ENCODE measurements at regions not wholly inside any gene's neighbourhood (a gene's known extent, or its start where the extent isn't known, plus 50 kb on each side); places are given as distances from the start of the nearest gene placed in this dataset.
A peak's percentile ranks its signal among the peaks of the same experiment; 100 is the strongest.

GRCh38 chr12:72207079-72207478 is 65.1 kb upstream of the TRHDE start:
- peaks cover 24% of the 10 kb centered on the region for H3K4me1 ChIP-seq (ENCODE audit: insufficient read depth)
- no peaks in the 10 kb centered on the region for H3K36me3 Mint-ChIP-seq (ENCODE audit: low read depth)
- no peaks in the 10 kb centered on the region for H3F3A ChIP-seq (replicated peaks; ENCODE audit: low read depth)
- no peaks in the 10 kb centered on the region for H3K9me3 Mint-ChIP-seq
- no peak overlapping the region for H3K4me3 ChIP-seq
- no peaks in the 10 kb centered on the region for H4K20me1 ChIP-seq (replicated peaks; ENCODE audit: insufficient read depth)
- H3K27ac Mint-ChIP-seq, result no peak overlapping the region
- no peak overlapping the region for H2AFZ ChIP-seq
- no peaks in the 10 kb centered on the region for H3K36me3 ChIP-seq (ENCODE audit: insufficient read depth)
- H3K9me2 ChIP-seq (ENCODE audit: insufficient read depth), result no peaks in the 10 kb centered on the region
- peaks cover 20% of the 10 kb centered on the region for H3K4me1 Mint-ChIP-seq
- no peaks in the 10 kb centered on the region for H3K79me2 ChIP-seq (replicated peaks; ENCODE audit: insufficient read depth)
- 0 out of 2 replicates have a peak overlapping the region, but pooled peaks have one; percentile 4 for H3K4me2 ChIP-seq
- no peak overlapping the region for H3K4me3 Mint-ChIP-seq
- H3K27ac ChIP-seq (ENCODE audit: low read depth), result no peak overlapping the region
- DNase-seq (ENCODE audit: low spot score) (peak; percentile 20), ATAC-seq (no peak)
- H3K27me3 Mint-ChIP-seq (ENCODE audit: insufficient read depth, low read depth, poor library complexity), result peaks cover under 1% of the 10 kb centered on the region
- no peaks in the 10 kb centered on the region for H3K27me3 ChIP-seq (ENCODE audit: insufficient read depth)
- TF ChIP-seq ZNF462 (CRISPR knock-in tag; IDR thresholded peaks at IDR 0.05) (no peak), JUNB (IDR thresholded peaks at IDR 0.05; ENCODE audit: unreplicated experiment) (no peak), REST (IDR thresholded peaks at IDR 0.05; ENCODE audit: unreplicated experiment) (no peak), ZNF114 (CRISPR knock-in tag; IDR thresholded peaks at IDR 0.05) (no peak), CREB1 (CRISPR knock-in tag; IDR thresholded peaks at IDR 0.05; ENCODE audit: low read depth) (no peak), NANOG (IDR thresholded peaks at IDR 0.05; ENCODE audit: borderline replicate concordance) (no peak)

Measured in GM23338 (cell line).